ENCODE measurements at regions not wholly inside any gene's neighbourhood (a gene's known extent, or its start where the extent isn't known, plus 50 kb on each side); places are given as distances from the start of the nearest gene placed in this dataset.

DNA sequence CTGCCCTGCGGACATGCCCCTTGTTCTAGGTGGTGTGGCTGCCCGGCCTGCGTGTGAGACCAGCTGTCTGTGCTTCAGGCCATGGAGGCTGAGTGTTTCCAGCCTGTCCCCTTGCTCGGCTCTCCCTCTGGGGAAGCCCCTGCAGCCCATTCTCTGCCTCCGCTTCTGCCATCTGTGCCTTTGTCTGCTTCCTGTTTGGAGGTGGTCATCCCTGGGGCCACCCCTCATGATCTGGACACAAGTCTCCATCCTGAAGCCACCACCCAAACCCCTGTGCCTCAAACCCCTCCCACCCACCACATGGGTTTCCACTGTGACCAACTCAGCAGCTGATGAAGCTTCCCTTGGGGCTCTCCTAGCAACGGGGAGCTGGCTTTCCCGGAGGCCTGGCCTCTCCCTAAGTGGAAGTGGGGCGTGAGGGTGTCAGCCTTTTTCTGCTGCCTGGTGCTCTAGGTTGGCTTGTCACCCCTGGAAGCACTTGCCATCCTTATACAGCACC lies 184.9 kb downstream of the SEC14L1 start:
- DNase-seq (ENCODE audit: insufficient read length, low spot score) (no peak), FAIRE-seq (no peak)
- TF ChIP-seq POU2F2 (IDR thresholded peaks at IDR 0.05; ENCODE audit: low read depth, low read length) (no peak), PAX5 (IDR thresholded peaks at IDR 0.05; ENCODE audit: insufficient read depth, low read length, severe bottlenecking) (no peak), TAF1 (IDR thresholded peaks at IDR 0.05; ENCODE audit: low read depth, low read length) (no peak), POLR2A (IDR thresholded peaks at IDR 0.05; ENCODE audit: low read depth, low read length) (no peak), SPI1 (IDR thresholded peaks at IDR 0.05; ENCODE audit: low read depth, low read length) (no peak), POLR2AphosphoS5 (IDR thresholded peaks at IDR 0.05; ENCODE audit: low read depth, low read length) (no peak)

DNA sequence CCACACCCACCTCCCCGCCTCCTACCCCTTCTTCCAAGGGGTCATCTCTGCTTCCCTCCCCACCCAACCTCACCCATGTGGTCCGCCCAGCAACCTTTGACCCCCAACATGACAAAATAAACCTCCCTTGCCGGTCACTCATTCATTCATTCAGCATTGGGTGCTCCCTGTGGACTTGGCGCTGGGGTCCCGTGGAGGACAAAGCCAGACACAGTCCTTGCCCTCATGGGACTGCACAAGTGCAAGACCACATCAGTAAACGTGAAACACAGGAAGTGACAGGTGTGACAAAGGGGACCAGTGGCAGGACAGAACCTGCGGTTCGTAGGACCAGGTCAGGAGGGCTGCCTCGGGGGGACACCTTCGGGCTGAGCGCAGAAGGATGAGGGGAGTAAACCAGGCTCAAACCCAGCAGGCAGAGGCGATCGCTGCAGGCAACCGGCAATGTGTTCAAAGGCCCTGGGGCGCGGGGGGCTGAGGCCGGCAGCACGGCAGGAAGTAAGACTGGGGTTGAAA lies 185.4 kb downstream of the SEC14L1 start:
- no peak for TF ChIP-seq TAF1 (IDR thresholded peaks at IDR 0.05; ENCODE audit: low read depth, low read length)
- no peak for TF ChIP-seq PAX5 (IDR thresholded peaks at IDR 0.05; ENCODE audit: insufficient read depth, low read length, severe bottlenecking)
- no peak for TF ChIP-seq SPI1 (IDR thresholded peaks at IDR 0.05; ENCODE audit: low read depth, low read length)
- no peak for TF ChIP-seq POLR2A (IDR thresholded peaks at IDR 0.05; ENCODE audit: low read depth, low read length)
- no peak for TF ChIP-seq POLR2AphosphoS5 (IDR thresholded peaks at IDR 0.05; ENCODE audit: low read depth, low read length)
- TF ChIP-seq POU2F2 (IDR thresholded peaks at IDR 0.05; ENCODE audit: low read depth, low read length): no peak
- FAIRE-seq (no peak), DNase-seq (ENCODE audit: insufficient read length, low spot score) (no peak)

DNA sequence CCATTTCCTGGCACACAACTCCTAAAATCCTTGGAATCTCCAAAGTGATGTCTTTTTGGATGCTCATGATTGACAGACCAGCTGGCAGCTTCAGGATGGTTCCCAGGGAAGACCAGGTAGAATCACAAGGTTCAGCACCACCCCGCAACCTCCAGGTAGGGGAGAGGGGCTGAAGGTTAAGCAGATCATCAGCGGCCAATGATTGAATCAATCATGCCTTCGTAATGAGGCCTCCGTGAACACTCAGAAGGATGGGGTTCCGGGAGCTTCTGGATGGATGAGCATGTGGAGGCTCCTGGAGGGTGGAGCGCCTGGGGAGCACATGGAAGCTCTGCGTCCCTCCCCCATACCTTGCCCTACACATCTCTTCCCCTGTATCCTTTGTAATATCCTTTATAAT lies 185.9 kb downstream of the SEC14L1 start:
- no peak for TF ChIP-seq POLR2A (IDR thresholded peaks at IDR 0.05; ENCODE audit: low read depth, low read length)
- TF ChIP-seq POU2F2 (IDR thresholded peaks at IDR 0.05; ENCODE audit: low read depth, low read length): no peak
- no peak for TF ChIP-seq POLR2AphosphoS5 (IDR thresholded peaks at IDR 0.05; ENCODE audit: low read depth, low read length)
- no peak for TF ChIP-seq SPI1 (IDR thresholded peaks at IDR 0.05; ENCODE audit: low read depth, low read length)
- DNase-seq (ENCODE audit: insufficient read length, low spot score) (no peak), FAIRE-seq (no peak)

DNA sequence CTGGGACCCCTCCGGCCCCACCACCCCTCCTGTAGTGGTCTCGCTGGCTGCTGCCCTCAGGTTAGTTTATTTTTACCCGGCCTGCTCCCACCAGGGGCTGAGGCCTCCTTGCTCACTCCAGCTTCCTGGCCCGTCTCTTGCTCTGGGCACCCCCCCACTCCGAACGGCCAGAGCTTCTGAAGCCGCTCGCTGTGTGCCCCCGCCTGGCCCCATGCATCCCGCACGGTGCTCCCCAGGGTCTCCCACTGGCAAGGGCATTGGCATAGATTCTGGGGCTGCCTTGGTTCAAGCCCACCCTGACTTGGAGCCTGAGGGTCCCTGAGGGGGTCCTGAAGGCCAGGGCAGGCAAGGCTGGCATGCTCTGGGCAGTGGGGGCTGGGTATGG lies 186.4 kb downstream of the SEC14L1 start:
- DNase-seq (ENCODE audit: insufficient read length, low spot score) (no peak), FAIRE-seq (no peak)
- no peak for TF ChIP-seq TAF1 (IDR thresholded peaks at IDR 0.05; ENCODE audit: low read depth, low read length)
- TF ChIP-seq POLR2A (IDR thresholded peaks at IDR 0.05; ENCODE audit: low read depth, low read length): no peak
- TF ChIP-seq POLR2AphosphoS5 (IDR thresholded peaks at IDR 0.05; ENCODE audit: low read depth, low read length): no peak

DNA sequence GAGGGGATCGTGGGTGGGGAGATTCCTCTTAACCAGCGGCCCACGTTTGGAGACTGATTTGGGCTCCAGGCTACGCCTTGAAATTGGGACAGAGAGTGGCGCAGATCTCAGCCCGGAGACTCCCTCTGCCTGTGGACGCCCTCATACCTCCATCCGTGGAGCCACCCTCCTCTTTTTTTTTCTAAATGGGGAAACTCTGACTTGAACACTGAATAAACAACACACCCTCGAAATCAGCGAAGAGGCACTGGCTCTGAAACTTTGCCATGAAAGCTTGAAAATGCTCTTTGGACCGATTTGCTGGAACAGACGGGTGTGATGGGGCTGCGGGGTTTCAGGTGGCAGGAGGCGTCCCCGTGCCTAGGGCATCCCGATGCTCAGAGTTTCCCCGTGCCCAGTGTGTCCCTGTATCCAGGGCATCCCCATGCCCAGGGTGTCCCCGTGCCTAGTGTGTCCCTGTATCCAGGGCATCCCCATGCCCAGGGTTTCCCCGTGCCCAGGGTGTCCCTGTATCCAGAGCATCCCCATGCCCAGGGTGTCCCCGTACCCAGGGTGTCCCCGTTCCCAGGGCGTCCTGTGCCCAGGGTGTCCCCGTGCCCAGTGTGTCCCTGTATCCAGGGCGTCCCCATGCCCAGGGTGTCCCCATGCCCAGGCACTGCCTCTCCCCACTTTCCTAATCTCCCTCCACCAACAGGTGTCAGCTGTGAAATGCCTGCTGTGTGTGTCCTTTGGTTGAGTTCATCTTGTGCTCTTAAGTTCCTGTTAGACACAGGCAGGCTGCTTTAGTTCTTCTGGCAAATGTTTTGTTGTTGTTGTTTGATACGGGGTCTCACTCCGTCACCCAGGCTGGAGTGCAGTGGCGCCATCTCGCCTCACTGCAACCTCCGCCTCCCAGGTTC lies 187.0 kb downstream of the SEC14L1 start:
- TF ChIP-seq PAX5 (IDR thresholded peaks at IDR 0.05; ENCODE audit: insufficient read depth, low read length, severe bottlenecking) (no peak), POLR2A (IDR thresholded peaks at IDR 0.05; ENCODE audit: low read depth, low read length) (no peak), POU2F2 (IDR thresholded peaks at IDR 0.05; ENCODE audit: low read depth, low read length) (no peak), TAF1 (IDR thresholded peaks at IDR 0.05; ENCODE audit: low read depth, low read length) (no peak), SPI1 (IDR thresholded peaks at IDR 0.05; ENCODE audit: low read depth, low read length) (no peak), POLR2AphosphoS5 (IDR thresholded peaks at IDR 0.05; ENCODE audit: low read depth, low read length) (no peak)
- DNase-seq (ENCODE audit: insufficient read length, low spot score) (no peak), FAIRE-seq (no peak)

DNA sequence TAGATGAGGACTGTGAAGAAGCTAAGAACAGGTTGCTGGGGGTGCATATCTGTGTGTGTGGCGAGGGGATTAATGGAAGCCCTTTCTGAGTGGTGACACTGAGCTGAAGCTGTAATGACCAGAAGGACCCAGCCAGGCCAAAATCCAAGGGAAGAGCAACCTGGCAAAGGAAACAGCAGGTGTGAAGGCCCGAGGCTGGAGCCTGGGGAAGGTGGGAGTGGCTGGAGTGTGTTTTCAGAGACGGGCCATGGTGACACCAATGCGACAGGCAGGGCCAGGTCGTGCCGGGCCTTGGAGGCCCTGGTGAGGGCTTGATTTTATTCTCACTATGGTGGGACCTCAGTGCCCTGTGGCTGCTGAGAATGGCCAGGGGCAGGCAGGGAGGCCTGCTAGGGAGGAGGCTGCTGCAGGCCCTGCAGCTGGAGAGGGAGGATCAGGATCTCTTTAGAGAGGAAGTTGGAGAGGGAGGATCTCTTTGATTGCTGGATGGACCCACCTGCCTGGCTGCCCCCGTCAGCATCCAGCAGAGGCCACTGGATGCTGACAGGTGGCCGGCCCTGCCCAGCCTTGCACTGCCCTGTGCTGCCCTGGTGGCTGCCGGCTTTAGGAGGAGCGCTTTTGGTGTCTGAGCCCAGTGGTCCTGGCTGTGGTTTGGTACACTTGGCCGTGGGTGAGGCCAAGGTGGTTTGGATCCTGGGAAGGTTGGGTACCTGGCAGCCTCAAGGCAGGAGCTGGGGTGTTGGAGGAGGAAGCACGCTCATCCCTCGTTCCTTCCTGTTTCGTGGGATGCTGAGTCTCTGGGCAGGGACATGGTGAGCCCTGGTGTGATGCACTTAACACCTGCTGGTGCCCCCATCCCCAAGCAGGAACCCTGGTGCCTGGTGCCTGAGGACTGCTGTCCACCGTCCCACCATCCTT lies 188.3 kb downstream of the SEC14L1 start:
- DNase-seq (ENCODE audit: insufficient read length, low spot score) (no peak), FAIRE-seq (no peak)
- TF ChIP-seq PAX5 (IDR thresholded peaks at IDR 0.05; ENCODE audit: insufficient read depth, low read length, severe bottlenecking): no peak
- no peak for TF ChIP-seq POLR2AphosphoS5 (IDR thresholded peaks at IDR 0.05; ENCODE audit: low read depth, low read length)
- TF ChIP-seq TAF1 (IDR thresholded peaks at IDR 0.05; ENCODE audit: low read depth, low read length): no peak
- TF ChIP-seq POU2F2 (IDR thresholded peaks at IDR 0.05; ENCODE audit: low read depth, low read length): no peak
- TF ChIP-seq POLR2A (IDR thresholded peaks at IDR 0.05; ENCODE audit: low read depth, low read length): no peak
- TF ChIP-seq SPI1 (IDR thresholded peaks at IDR 0.05; ENCODE audit: low read depth, low read length): no peak

DNA sequence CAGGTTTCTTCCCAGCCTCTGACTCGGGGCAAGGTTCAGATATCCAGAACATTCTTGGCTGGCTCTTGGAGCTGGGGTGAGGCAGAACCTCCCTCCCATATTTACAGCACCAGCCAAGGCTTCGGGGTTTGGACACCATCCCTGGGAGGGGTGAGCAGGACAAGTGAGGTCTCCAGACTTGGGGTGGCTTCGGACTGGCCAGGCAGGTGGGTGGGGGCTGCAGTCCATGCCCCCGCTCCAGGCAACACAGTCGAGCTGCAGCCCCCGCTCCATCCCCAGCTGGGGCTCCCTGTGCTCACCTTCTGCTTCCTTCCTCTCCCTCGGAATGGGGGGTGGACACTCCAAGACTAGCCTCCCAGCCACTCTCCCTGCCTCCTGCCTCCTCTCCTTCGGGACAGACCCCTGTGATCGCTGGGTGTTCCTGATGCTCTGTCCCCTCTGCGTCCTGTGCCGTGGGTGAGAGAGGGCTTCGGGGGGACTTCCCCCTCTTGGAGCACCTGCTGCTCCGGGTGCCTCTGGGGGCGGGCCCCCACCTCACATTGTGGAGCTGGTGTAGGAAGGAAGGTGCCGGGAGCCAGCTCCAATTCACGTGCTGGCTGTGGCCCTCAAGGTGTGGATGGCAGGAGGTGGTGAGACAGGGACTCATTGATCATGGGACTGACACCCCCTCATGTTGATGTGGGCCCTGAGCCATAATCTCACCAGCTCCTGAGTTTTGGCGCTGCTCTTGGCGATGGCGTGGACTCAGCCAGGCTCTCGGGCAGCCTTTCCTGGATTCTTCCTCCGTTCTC lies 189.2 kb downstream of the SEC14L1 start:
- FAIRE-seq (no peak), DNase-seq (ENCODE audit: insufficient read length, low spot score) (no peak)
- TF ChIP-seq SPI1 (IDR thresholded peaks at IDR 0.05; ENCODE audit: low read depth, low read length) (no peak), POU2F2 (IDR thresholded peaks at IDR 0.05; ENCODE audit: low read depth, low read length) (no peak), TAF1 (IDR thresholded peaks at IDR 0.05; ENCODE audit: low read depth, low read length) (no peak), POLR2A (IDR thresholded peaks at IDR 0.05; ENCODE audit: low read depth, low read length) (no peak), PAX5 (IDR thresholded peaks at IDR 0.05; ENCODE audit: insufficient read depth, low read length, severe bottlenecking) (no peak), POLR2AphosphoS5 (IDR thresholded peaks at IDR 0.05; ENCODE audit: low read depth, low read length) (no peak)

DNA sequence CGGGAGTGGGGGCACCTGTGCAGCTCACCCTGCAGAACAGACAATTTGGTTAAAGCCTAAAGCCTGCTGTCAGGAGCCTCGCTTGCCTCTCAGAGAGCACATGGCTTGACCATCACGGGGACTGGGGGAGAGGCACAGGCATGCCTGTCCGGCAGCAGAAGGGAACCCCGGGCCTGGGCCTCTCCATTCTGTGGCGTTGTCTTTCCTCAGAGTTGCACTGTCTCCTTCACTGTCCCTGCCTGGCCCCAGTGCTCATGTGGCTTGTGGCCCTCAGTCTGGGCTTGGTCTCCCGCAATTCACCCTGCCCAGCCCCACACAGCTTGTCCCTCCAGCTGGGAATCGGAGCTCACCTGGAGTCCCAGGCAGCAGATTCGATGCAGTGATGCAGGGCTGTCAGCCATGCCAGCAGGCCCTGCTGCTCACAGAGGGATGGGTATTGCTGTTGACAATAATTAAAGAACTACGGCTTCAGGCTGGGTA lies 189.9 kb downstream of the SEC14L1 start:
- TF ChIP-seq POLR2A (IDR thresholded peaks at IDR 0.05; ENCODE audit: low read depth, low read length): no peak
- TF ChIP-seq POU2F2 (IDR thresholded peaks at IDR 0.05; ENCODE audit: low read depth, low read length): no peak
- no peak for FAIRE-seq

More for the DNA sequence above, 189.9 kb downstream of the SEC14L1 start:
- no peak for DNase-seq (ENCODE audit: insufficient read length, low spot score)
